Right lobe of liver (tissue), 4 donors: ENCODE measurements at regions not wholly inside any gene's neighbourhood (a gene's known extent, or its start where the extent isn't known, plus 50 kb on each side); places are given as distances from the start of the nearest gene placed in this dataset.

ENCODE experiments used
- CTCF ChIP-seq, 4 donors: fragments of 200-600 bp in 3 of 4; fragments of 450-650 bp in 1 of 4; IDR thresholded peaks; one replicate each; pipeline versions ENCODE4 v1.5.1 to v1.8.0; 2016 to 2022; ENCODE audit warnings: antibody characterized with exemption in 4 of 4, mild to moderate bottlenecking in 2 of 4
- POLR2A ChIP-seq: fragments of 450-650 bp; IDR thresholded peaks from one replicate; pipeline ENCODE4 v1.6.1; 2017; ENCODE audit warnings: antibody characterized with exemption, mild to moderate bottlenecking
- donor health status: DM: no; HTN: no; CAD: no.
- donor health status: DM: no; HTN: no; CAD: no.
- donor health status: DM: no; HTN: yes; CAD: no.

GRCh38 chrX:137746289-137746688 is 180.4 kb downstream of the ZIC3 start:
- no peak for TF ChIP-seq POLR2A
- TF ChIP-seq CTCF (IDR thresholded peaks at IDR 0.05), result no peak
